ENCODE measurements at regions not wholly inside any gene's neighbourhood (a gene's known extent, or its start where the extent isn't known, plus 50 kb on each side); places are given as distances from the start of the nearest gene placed in this dataset.

DNA sequence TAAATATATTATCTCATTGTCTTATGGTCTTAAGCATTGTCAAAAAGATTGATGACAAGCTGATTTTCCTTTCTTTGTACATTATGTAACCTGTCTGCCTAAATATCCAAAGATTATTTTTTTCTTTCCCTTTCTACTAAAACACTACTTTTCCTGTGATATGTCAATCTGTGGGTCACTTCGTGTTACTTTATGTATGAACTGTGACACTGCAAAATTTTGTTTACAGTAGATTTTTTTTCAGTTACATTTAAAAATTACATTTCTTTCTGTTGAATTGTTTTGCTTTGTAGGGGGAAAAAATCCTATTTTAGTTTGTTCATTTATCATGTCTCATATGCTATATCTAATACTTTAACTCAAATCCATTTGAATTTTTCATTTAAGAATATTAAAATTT is 392.3 kb upstream of the ATXN7L3B start:
- no peak overlapping the region for H3K4me2 ChIP-seq
- H3K9me2 ChIP-seq (ENCODE audit: insufficient read depth) = no peaks in the 10 kb centered on the region
- no peaks in the 10 kb centered on the region for H3K27me3 ChIP-seq (ENCODE audit: insufficient read depth)
- DNase-seq (ENCODE audit: low spot score) (no peak), ATAC-seq (no peak)
- no peak overlapping the region for H3K4me3 ChIP-seq
- H3K4me1 ChIP-seq (ENCODE audit: insufficient read depth) = no peaks in the 10 kb centered on the region
- Mint-ChIP-seq H3K27ac (no peak overlapping the region), H3K27me3 (ENCODE audit: insufficient read depth, low read depth, poor library complexity) (no peaks in the 10 kb centered on the region), H3K4me1 (0 out of 3 replicates have a peak, but pooled peaks cover 3% of the 10 kb centered on the region), H3K4me3 (no peak overlapping the region), H3K36me3 (ENCODE audit: low read depth) (no peaks in the 10 kb centered on the region), H3K9me3 (no peaks in the 10 kb centered on the region)
- no peaks in the 10 kb centered on the region for H3K79me2 ChIP-seq (replicated peaks; ENCODE audit: insufficient read depth)
- no peak overlapping the region for H3K27ac ChIP-seq (ENCODE audit: low read depth)
- no peaks in the 10 kb centered on the region for H3K36me3 ChIP-seq (ENCODE audit: insufficient read depth)
- no peaks in the 10 kb centered on the region for H4K20me1 ChIP-seq (replicated peaks; ENCODE audit: insufficient read depth)
- TF ChIP-seq, protein P1, sequence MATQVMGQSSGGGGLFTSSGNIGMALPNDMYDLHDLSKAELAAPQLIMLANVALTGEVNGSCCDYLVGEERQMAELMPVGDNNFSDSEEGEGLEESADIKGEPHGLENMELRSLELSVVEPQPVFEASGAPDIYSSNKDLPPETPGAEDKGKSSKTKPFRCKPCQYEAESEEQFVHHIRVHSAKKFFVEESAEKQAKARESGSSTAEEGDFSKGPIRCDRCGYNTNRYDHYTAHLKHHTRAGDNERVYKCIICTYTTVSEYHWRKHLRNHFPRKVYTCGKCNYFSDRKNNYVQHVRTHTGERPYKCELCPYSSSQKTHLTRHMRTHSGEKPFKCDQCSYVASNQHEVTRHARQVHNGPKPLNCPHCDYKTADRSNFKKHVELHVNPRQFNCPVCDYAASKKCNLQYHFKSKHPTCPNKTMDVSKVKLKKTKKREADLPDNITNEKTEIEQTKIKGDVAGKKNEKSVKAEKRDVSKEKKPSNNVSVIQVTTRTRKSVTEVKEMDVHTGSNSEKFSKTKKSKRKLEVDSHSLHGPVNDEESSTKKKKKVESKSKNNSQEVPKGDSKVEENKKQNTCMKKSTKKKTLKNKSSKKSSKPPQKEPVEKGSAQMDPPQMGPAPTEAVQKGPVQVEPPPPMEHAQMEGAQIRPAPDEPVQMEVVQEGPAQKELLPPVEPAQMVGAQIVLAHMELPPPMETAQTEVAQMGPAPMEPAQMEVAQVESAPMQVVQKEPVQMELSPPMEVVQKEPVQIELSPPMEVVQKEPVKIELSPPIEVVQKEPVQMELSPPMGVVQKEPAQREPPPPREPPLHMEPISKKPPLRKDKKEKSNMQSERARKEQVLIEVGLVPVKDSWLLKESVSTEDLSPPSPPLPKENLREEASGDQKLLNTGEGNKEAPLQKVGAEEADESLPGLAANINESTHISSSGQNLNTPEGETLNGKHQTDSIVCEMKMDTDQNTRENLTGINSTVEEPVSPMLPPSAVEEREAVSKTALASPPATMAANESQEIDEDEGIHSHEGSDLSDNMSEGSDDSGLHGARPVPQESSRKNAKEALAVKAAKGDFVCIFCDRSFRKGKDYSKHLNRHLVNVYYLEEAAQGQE (IDR thresholded peaks at IDR 0.05; ENCODE audit: unreplicated experiment) = no peak
- TF ChIP-seq, protein P2, sequence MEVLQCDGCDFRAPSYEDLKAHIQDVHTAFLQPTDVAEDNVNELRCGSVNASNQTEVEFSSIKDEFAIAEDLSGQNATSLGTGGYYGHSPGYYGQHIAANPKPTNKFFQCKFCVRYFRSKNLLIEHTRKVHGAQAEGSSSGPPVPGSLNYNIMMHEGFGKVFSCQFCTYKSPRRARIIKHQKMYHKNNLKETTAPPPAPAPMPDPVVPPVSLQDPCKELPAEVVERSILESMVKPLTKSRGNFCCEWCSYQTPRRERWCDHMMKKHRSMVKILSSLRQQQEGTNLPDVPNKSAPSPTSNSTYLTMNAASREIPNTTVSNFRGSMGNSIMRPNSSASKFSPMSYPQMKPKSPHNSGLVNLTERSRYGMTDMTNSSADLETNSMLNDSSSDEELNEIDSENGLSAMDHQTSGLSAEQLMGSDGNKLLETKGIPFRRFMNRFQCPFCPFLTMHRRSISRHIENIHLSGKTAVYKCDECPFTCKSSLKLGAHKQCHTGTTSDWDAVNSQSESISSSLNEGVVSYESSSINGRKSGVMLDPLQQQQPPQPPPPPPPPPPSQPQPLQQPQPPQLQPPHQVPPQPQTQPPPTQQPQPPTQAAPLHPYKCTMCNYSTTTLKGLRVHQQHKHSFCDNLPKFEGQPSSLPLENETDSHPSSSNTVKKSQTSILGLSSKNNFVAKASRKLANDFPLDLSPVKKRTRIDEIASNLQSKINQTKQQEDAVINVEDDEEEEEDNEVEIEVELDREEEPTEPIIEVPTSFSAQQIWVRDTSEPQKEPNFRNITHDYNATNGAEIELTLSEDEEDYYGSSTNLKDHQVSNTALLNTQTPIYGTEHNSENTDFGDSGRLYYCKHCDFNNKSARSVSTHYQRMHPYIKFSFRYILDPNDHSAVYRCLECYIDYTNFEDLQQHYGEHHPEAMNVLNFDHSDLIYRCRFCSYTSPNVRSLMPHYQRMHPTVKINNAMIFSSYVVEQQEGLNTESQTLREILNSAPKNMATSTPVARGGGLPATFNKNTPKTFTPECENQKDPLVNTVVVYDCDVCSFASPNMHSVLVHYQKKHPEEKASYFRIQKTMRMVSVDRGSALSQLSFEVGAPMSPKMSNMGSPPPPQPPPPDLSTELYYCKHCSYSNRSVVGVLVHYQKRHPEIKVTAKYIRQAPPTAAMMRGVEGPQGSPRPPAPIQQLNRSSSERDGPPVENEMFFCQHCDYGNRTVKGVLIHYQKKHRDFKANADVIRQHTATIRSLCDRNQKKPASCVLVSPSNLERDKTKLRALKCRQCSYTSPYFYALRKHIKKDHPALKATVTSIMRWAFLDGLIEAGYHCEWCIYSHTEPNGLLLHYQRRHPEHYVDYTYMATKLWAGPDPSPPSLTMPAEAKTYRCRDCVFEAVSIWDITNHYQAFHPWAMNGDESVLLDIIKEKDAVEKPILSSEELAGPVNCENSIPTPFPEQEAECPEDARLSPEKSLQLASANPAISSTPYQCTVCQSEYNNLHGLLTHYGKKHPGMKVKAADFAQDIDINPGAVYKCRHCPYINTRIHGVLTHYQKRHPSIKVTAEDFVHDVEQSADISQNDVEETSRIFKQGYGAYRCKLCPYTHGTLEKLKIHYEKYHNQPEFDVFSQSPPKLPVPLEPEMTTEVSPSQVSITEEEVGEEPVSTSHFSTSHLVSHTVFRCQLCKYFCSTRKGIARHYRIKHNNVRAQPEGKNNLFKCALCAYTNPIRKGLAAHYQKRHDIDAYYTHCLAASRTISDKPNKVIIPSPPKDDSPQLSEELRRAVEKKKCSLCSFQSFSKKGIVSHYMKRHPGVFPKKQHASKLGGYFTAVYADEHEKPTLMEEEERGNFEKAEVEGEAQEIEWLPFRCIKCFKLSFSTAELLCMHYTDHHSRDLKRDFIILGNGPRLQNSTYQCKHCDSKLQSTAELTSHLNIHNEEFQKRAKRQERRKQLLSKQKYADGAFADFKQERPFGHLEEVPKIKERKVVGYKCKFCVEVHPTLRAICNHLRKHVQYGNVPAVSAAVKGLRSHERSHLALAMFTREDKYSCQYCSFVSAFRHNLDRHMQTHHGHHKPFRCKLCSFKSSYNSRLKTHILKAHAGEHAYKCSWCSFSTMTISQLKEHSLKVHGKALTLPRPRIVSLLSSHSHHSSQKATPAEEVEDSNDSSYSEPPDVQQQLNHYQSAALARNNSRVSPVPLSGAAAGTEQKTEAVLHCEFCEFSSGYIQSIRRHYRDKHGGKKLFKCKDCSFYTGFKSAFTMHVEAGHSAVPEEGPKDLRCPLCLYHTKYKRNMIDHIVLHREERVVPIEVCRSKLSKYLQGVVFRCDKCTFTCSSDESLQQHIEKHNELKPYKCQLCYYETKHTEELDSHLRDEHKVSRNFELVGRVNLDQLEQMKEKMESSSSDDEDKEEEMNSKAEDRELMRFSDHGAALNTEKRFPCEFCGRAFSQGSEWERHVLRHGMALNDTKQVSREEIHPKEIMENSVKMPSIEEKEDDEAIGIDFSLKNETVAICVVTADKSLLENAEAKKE (CRISPR knock-in tag; IDR thresholded peaks at IDR 0.05) = no peak
- TF ChIP-seq ZNF114 (CRISPR knock-in tag; IDR thresholded peaks at IDR 0.05) = no peak
- no peak for TF ChIP-seq CREB1 (CRISPR knock-in tag; IDR thresholded peaks at IDR 0.05; ENCODE audit: low read depth)
- no peak for TF ChIP-seq STAT1 (IDR thresholded peaks at IDR 0.05; ENCODE audit: unreplicated experiment)
- TF ChIP-seq EZH2 (IDR thresholded peaks at IDR 0.05; ENCODE audit: low read depth, unreplicated experiment) = no peak
- no peak for TF ChIP-seq ZNF331 (CRISPR knock-in tag; IDR thresholded peaks at IDR 0.05; ENCODE audit: low read depth)
- no peak for TF ChIP-seq POLR2AphosphoS5 (IDR thresholded peaks at IDR 0.05; ENCODE audit: low read depth)
- TF ChIP-seq NANOG (IDR thresholded peaks at IDR 0.05; ENCODE audit: borderline replicate concordance) = no peak
- TF ChIP-seq, protein P3, sequence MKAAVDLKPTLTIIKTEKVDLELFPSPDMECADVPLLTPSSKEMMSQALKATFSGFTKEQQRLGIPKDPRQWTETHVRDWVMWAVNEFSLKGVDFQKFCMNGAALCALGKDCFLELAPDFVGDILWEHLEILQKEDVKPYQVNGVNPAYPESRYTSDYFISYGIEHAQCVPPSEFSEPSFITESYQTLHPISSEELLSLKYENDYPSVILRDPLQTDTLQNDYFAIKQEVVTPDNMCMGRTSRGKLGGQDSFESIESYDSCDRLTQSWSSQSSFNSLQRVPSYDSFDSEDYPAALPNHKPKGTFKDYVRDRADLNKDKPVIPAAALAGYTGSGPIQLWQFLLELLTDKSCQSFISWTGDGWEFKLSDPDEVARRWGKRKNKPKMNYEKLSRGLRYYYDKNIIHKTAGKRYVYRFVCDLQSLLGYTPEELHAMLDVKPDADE (IDR thresholded peaks at IDR 0.05) = no peak
- no peak for TF ChIP-seq EZH2phosphoT487 (IDR thresholded peaks at IDR 0.05; ENCODE audit: unreplicated experiment)
- no peak for TF ChIP-seq JUNB (IDR thresholded peaks at IDR 0.05; ENCODE audit: unreplicated experiment)
- TF ChIP-seq, protein P4, sequence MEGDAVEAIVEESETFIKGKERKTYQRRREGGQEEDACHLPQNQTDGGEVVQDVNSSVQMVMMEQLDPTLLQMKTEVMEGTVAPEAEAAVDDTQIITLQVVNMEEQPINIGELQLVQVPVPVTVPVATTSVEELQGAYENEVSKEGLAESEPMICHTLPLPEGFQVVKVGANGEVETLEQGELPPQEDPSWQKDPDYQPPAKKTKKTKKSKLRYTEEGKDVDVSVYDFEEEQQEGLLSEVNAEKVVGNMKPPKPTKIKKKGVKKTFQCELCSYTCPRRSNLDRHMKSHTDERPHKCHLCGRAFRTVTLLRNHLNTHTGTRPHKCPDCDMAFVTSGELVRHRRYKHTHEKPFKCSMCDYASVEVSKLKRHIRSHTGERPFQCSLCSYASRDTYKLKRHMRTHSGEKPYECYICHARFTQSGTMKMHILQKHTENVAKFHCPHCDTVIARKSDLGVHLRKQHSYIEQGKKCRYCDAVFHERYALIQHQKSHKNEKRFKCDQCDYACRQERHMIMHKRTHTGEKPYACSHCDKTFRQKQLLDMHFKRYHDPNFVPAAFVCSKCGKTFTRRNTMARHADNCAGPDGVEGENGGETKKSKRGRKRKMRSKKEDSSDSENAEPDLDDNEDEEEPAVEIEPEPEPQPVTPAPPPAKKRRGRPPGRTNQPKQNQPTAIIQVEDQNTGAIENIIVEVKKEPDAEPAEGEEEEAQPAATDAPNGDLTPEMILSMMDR (conservative IDR thresholded peaks at IDR 0.05; ENCODE audit: low read depth in 2 of 2) = no peak
- H3F3A ChIP-seq (replicated peaks; ENCODE audit: low read depth) = no peaks in the 10 kb centered on the region
- H2AFZ ChIP-seq = no peak overlapping the region

Measured in GM23338 (cell line).